Osteocyte (in vitro differentiated cells): ENCODE measurements at regions not wholly inside any gene's neighbourhood (a gene's known extent, or its start where the extent isn't known, plus 50 kb on each side); places are given as distances from the start of the nearest gene placed in this dataset.

Source experiments
- DNase-seq: peaks from one replicate; pipeline ENCODE4 v3.0.0; 2021; ENCODE audit warnings: mixed read lengths; ENCODE audit not compliant: unreplicated experiment; ENCODE audit errors: extremely low spot score
- H3K27ac Mint-ChIP-seq: one replicate; pipeline ENCODE4 v1.8.0; 2021; ENCODE audit warnings: mild to moderate bottlenecking, mixed read lengths; ENCODE audit not compliant: unreplicated experiment
- H3K27me3 Mint-ChIP-seq: one replicate; pipeline ENCODE4 v1.8.0; 2021; ENCODE audit warnings: mixed read lengths; ENCODE audit not compliant: unreplicated experiment
- H3K36me3 Mint-ChIP-seq: one replicate; pipeline ENCODE4 v1.8.0; 2021; ENCODE audit warnings: mixed read lengths; ENCODE audit not compliant: unreplicated experiment
- H3K4me1 Mint-ChIP-seq: one replicate; pipeline ENCODE4 v1.8.0; 2021; ENCODE audit warnings: mixed read lengths; ENCODE audit not compliant: unreplicated experiment
- H3K4me3 Mint-ChIP-seq: one replicate; pipeline ENCODE4 v1.8.0; 2021; ENCODE audit warnings: mild to moderate bottlenecking, moderate library complexity, mixed read lengths; ENCODE audit not compliant: unreplicated experiment
- H3K9me3 Mint-ChIP-seq: one replicate; pipeline ENCODE4 v1.8.0; 2021; ENCODE audit warnings: mixed read lengths; ENCODE audit not compliant: unreplicated experiment
- TF ChIP-seq, protein P1 (sequence below): fragments of 200-600 bp; sonication (generic); IDR thresholded peaks from 2 replicates; pipeline ENCODE4 v1.5.0; 2021; ENCODE audit warnings: antibody characterized with exemption, mild to moderate bottlenecking, moderate library complexity

DNA sequence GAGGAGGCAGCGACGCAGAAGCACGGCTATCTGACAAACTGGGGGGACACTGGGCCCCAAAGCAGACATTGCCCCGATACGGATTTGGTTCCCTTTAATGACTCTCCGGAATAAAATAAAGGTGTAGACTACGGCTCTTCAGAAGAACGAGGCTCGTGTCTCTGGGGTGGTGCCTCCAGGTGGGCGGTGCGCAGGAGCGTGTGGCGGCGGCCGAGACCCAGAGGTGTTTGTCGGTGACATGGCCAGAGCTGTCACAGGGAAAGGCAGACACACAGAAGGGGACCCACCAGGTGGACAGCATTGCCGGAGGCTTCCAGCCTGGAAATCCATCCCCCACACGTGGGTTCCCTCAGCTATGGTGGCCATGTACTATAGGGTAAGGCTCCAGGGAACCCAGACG, 366.0 kb downstream of the BRD1 start:
- Mint-ChIP-seq H3K27me3 (peaks cover 8% of the 10 kb centered on the region), H3K27ac (no peak overlapping the region), H3K4me3 (no peak overlapping the region), H3K36me3 (no peaks in the 10 kb centered on the region), H3K9me3 (no peaks in the 10 kb centered on the region), H3K4me1 (peaks cover 5% of the 10 kb centered on the region)
- TF ChIP-seq, protein P1, sequence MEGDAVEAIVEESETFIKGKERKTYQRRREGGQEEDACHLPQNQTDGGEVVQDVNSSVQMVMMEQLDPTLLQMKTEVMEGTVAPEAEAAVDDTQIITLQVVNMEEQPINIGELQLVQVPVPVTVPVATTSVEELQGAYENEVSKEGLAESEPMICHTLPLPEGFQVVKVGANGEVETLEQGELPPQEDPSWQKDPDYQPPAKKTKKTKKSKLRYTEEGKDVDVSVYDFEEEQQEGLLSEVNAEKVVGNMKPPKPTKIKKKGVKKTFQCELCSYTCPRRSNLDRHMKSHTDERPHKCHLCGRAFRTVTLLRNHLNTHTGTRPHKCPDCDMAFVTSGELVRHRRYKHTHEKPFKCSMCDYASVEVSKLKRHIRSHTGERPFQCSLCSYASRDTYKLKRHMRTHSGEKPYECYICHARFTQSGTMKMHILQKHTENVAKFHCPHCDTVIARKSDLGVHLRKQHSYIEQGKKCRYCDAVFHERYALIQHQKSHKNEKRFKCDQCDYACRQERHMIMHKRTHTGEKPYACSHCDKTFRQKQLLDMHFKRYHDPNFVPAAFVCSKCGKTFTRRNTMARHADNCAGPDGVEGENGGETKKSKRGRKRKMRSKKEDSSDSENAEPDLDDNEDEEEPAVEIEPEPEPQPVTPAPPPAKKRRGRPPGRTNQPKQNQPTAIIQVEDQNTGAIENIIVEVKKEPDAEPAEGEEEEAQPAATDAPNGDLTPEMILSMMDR, result no peak
- no peak for DNase-seq

DNA sequence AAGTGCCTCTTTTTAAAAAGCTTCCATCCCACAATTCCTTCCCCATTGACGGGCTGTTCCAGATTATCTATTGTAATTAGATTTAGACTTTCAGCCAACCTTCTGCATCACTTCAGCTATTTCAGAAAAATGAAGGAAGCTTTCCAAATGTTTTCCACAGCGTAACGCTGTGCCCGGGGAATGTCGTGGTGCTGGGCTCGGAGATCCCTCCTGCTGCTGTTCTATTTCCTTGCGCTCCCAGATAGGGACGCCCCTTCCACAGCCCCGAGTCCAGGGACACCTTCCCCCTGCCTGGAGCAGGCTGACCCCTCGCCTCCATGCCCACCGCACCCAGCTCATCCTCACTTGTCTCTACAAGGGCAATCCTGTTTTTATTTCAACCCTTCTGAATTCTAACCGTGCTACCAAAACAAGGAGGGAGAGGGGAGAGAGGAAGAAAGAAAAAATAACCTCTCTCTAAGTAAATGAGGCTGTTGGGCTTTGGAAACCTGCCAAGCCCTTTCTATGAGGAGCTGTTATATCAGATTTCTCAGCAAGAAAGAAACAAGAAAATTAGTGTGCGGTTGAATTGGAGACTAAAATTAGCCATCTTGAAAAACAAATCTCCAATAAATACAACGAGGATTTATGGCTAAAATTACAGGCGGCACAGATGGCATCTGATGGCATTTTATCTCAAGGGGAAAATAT, 366.9 kb downstream of the BRD1 start:
- TF ChIP-seq, protein P1, result no peak
- Mint-ChIP-seq H3K27ac (no peak overlapping the region), H3K4me1 (peaks cover 5% of the 10 kb centered on the region), H3K4me3 (no peak overlapping the region), H3K9me3 (no peaks in the 10 kb centered on the region), H3K36me3 (no peaks in the 10 kb centered on the region), H3K27me3 (peaks cover 11% of the 10 kb centered on the region)
- no peak for DNase-seq

DNA sequence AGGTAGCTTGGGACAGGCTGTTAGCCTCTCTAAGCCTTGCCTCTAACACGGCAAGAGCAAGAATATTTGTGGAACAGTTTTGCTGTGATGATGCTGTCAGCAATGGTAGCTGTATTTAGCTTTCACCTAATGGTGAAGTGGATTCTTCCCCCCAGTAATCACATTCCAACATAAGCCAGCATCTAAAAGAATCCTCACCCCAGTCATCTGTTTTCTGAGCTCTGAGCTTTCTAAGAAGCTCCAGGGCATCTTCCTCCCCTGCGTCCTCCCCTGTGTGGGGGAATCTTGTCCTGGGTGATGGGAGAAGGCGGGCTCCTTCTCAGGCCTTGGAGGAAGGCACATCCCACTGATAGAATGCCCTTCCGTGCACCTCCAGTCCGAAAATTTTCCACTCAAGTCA, 367.6 kb downstream of the BRD1 start:
- no peak overlapping the region for H3K4me3 Mint-ChIP-seq
- no peak for DNase-seq
- no peak overlapping the region for H3K27ac Mint-ChIP-seq
- TF ChIP-seq, protein P1, result no peak
- H3K9me3 Mint-ChIP-seq, result no peaks in the 10 kb centered on the region
- H3K36me3 Mint-ChIP-seq, result no peaks in the 10 kb centered on the region
- H3K27me3 Mint-ChIP-seq, result peaks cover 16% of the 10 kb centered on the region
- peaks cover 5% of the 10 kb centered on the region for H3K4me1 Mint-ChIP-seq

DNA sequence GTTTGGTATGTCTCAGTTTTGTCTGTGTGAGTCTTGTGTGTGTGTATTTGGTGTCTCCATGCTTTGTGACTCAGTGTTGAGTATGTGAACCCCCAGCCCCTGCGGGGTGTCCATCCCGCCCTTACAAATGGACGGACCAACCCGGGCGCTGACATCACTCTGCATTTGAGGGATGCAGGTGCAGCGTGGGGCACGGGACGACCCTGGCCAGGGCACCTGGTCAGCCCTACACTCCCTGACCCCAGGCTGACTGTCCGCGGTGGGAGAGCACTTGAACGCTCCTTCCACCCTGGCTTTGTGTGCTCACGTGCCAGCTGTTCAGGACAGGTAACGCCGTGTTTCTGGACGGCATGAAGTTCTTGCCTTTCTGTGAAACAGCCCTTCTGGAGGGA, 369.0 kb downstream of the BRD1 start:
- H3K4me3 Mint-ChIP-seq, result no peak overlapping the region
- H3K27me3 Mint-ChIP-seq, result peaks cover 16% of the 10 kb centered on the region
- no peak overlapping the region for H3K27ac Mint-ChIP-seq
- peaks cover 5% of the 10 kb centered on the region for H3K4me1 Mint-ChIP-seq
- no peaks in the 10 kb centered on the region for H3K9me3 Mint-ChIP-seq
- H3K36me3 Mint-ChIP-seq, result no peaks in the 10 kb centered on the region
- DNase-seq, result no peak
- TF ChIP-seq, protein P1, result no peak

DNA sequence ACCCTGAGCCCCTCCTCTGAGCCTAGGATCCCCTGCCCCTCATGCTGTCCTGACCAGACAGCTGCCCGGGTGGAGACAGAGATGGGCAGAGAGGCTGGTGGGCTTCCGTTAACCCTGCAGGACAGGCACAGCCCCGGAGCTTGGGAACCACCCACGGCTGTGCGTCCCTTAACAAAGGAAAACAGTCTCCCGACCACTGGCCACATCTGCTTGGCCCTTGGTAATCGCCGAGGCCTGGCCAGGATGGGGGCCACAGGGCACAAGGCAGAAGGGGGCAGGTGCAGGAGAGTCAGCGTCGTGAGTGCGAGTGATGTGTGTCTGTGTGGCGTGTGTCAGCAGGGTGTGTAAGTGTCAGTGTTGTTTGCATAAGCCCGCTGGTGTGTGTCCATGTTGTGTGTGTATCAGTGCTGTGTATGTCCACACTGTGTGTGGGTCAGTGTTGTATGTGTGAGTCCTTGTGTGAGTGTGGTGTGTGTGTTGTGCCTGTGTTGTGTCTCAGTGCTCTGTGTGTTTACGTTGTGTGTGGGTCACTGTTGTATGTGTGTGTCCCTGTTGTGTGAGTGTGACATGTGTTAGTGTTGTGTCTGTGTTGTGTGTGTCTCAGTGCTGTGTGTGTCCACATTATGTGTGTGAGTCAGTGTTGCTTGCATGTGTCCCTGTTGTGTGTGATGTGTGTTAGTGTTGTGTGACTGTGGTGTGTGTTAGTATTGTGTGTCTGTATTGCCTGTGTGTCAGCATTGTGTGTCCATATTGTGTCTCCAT, 369.5 kb downstream of the BRD1 start:
- H3K27me3 Mint-ChIP-seq, result peaks cover 16% of the 10 kb centered on the region
- H3K9me3 Mint-ChIP-seq, result no peaks in the 10 kb centered on the region
- TF ChIP-seq, protein P1, result no peak
- no peak for DNase-seq
- peaks cover 5% of the 10 kb centered on the region for H3K4me1 Mint-ChIP-seq
- no peak overlapping the region for H3K4me3 Mint-ChIP-seq
- no peak overlapping the region for H3K27ac Mint-ChIP-seq
- H3K36me3 Mint-ChIP-seq, result no peaks in the 10 kb centered on the region
